PC-9 (cell line): ENCODE measurements at regions not wholly inside any gene's neighbourhood (a gene's known extent, or its start where the extent isn't known, plus 50 kb on each side); places are given as distances from the start of the nearest gene placed in this dataset.

Experiments
- BruUV-seq: library from RNA; stranded (reverse); fragments of 400-500 nt; replicated peaks from 2 replicates; lab custom pipeline; 2021; lab: Mats Ljungman, UMichigan
- CTCF ChIA-PET: fragments of 300-600 bp; sonication (Branson Sonifier 250); formaldehyde crosslinking; loops from one replicate; lab custom pipeline; 2022; ENCODE audit warnings: antibody characterized with exemption; lab: Charles Lee
- POLR2A ChIA-PET: fragments of 300-600 bp; sonication (Branson Sonifier 250); formaldehyde crosslinking; loops from one replicate; lab custom pipeline; 2022; ENCODE audit warnings: antibody characterized with exemption; ENCODE audit not compliant: unreplicated experiment; lab: Charles Lee
- DNase-seq, 2 experiments: peaks; one replicate each; pipeline versions ENCODE4 v3.0.0 to v3.0.0-alpha.2; 2015 to 2022; ENCODE audit warnings: mixed read lengths in 1 of 2
- H2AFZ ChIP-seq: fragments of 200-600 bp; sonication (generic); 2 replicates; pipeline ENCODE4 v1.8.1; 2017; ENCODE audit warnings: antibody characterized with exemption
- H3F3A ChIP-seq: fragments of 200-600 bp; sonication (generic); 2 replicates; pipeline ENCODE4 v1.8.1; 2017; ENCODE audit warnings: antibody characterized with exemption, mild to moderate bottlenecking, low read depth; ENCODE audit not compliant: insufficient read depth
- H3K27ac ChIP-seq: fragments of 200-600 bp; sonication (generic); 2 replicates; pipeline ENCODE4 v1.6.1; 2016; ENCODE audit warnings: mixed run types
- H3K27me3 ChIP-seq: fragments of 200-600 bp; sonication (generic); 2 replicates; pipeline ENCODE4 v1.6.1; 2016; ENCODE audit warnings: low read depth, mixed run types; ENCODE audit not compliant: insufficient read depth
- H3K36me3 ChIP-seq: fragments of 200-600 bp; sonication (generic); 2 replicates; pipeline ENCODE4 v1.6.1; 2016; ENCODE audit warnings: low read depth, mixed run types
- H3K4me1 ChIP-seq: fragments of 200-600 bp; sonication (generic); replicated peaks from 2 replicates; pipeline ENCODE4 v1.6.1; 2016; ENCODE audit warnings: mixed run types; ENCODE audit not compliant: insufficient read depth
- H3K4me2 ChIP-seq: fragments of 200-600 bp; sonication (generic); 2 replicates; pipeline ENCODE4 v1.6.1; 2017; ENCODE audit warnings: mixed run types
- H3K4me3 ChIP-seq: fragments of 200-600 bp; sonication (generic); 2 replicates; pipeline ENCODE4 v1.6.1; 2016; ENCODE audit warnings: mixed run types
- H3K79me2 ChIP-seq: fragments of 200-600 bp; sonication (generic); 2 replicates; pipeline ENCODE4 v1.6.1; 2017; ENCODE audit warnings: low read depth, mixed run types
- H3K9me2 ChIP-seq: fragments of 200-600 bp; sonication (generic); 2 replicates; pipeline ENCODE4 v1.8.1; 2017; ENCODE audit warnings: mild to moderate bottlenecking; ENCODE audit not compliant: insufficient read depth
- H3K9me3 ChIP-seq: fragments of 200-600 bp; sonication (generic); 2 replicates; pipeline ENCODE4 v1.8.1; 2016; ENCODE audit warnings: low read depth; ENCODE audit not compliant: insufficient read depth
- H4K20me1 ChIP-seq: fragments of 200-600 bp; sonication (generic); 2 replicates; pipeline ENCODE4 v1.8.1; 2017; ENCODE audit not compliant: insufficient read depth
- EZH2 ChIP-seq: fragments of 200-600 bp; sonication (generic); IDR thresholded peaks from 2 replicates; pipeline ENCODE4 v1.8.0; 2017; ENCODE audit warnings: antibody characterized with exemption, low read depth
- intact Hi-C: fragments of 100-400 bp; cut with micrococcal nuclease; formaldehyde crosslinking; loops from one replicate; pipeline ENCODE4 v1.10.0; 2022; ENCODE audit not compliant: unreplicated experiment
- TF ChIP-seq, protein P1 (sequence below): fragments of 200-600 bp; sonication (generic); conservative IDR thresholded peaks from 2 replicates; pipeline ENCODE4 v1.6.1; 2017; ENCODE audit warnings: mixed run types, antibody characterized with exemption, mild to moderate bottlenecking, moderate library complexity

DNA sequence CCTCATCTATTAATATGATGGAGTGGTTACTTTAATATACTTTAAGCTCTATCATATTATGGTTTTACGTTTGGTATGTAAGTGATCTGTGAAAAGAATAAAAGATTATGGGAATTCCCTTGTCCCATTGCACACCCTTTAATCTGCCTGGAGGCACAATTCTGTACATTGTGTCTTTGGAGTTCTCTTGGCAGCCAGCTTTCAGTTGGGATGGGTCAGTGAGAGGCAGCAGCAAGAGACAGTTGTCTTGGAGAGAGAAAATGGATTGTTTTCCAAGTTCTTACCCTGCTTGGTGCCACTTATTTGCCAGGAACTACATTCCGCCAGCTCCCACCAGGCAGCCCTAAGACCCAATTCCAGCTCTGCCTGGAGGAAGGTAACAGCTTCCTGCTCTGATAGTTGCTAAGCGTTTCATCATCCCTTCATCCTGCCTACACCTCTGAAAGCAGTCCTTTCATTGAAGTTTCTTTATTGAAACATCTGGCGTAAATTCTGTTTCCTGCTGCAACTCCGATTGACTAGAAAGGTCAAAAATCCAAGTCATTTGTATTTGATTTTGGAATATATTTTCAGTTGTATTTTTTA lies 365.2 kb downstream of the AKAIN1 start:
- no peak overlapping the region for H3K27ac ChIP-seq

DNA sequence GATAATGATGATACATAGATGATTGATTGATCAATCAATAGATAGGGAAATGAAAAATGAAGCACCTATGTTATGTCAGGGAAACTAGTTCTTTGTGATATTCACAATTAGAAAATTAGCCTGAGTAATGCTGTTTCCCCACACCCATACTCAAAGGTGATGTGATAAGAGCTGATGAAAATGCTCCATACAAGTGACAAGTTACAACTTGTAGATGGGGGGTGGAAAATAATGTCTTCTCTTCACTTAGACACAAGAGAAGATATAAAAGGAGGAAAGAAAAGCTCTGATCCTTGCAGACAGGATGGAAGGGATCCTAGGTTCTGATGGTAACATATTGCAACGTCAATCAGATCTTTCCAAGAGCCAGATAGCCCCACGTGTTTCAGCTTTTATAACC lies 365.9 kb downstream of the AKAIN1 start:
- DNase-seq: no peak
- Histone ChIP-seq H3K9me2 (no peaks in the 10 kb centered on the region; the same call in 1 of the 2 replicates), H3K9me3 (no peaks in the 10 kb centered on the region), H3K4me3 (no peak overlapping the region), H3F3A (no peaks in the 10 kb centered on the region), H3K4me1 (no peaks in the 10 kb centered on the region), H3K27ac (no peak overlapping the region), H3K79me2 (no peaks in the 10 kb centered on the region), H2AFZ (no peak overlapping the region), H3K4me2 (no peak overlapping the region), H3K36me3 (no peaks in the 10 kb centered on the region), H3K27me3 (no peaks in the 10 kb centered on the region), H4K20me1 (no peaks in the 10 kb centered on the region)
- intact Hi-C loops: no loop called here
- ChIA-PET POLR2A (no interaction called here), CTCF (no interaction called here)
- BruUV-seq: no TSS peak
- TF ChIP-seq, protein P1, sequence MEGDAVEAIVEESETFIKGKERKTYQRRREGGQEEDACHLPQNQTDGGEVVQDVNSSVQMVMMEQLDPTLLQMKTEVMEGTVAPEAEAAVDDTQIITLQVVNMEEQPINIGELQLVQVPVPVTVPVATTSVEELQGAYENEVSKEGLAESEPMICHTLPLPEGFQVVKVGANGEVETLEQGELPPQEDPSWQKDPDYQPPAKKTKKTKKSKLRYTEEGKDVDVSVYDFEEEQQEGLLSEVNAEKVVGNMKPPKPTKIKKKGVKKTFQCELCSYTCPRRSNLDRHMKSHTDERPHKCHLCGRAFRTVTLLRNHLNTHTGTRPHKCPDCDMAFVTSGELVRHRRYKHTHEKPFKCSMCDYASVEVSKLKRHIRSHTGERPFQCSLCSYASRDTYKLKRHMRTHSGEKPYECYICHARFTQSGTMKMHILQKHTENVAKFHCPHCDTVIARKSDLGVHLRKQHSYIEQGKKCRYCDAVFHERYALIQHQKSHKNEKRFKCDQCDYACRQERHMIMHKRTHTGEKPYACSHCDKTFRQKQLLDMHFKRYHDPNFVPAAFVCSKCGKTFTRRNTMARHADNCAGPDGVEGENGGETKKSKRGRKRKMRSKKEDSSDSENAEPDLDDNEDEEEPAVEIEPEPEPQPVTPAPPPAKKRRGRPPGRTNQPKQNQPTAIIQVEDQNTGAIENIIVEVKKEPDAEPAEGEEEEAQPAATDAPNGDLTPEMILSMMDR: no peak
- TF ChIP-seq EZH2: no peak

More for the DNA sequence above, 365.2 kb downstream of the AKAIN1 start:
- intact Hi-C loops: no loop called here
- Histone ChIP-seq H3K36me3 (no peaks in the 10 kb centered on the region), H3K79me2 (no peaks in the 10 kb centered on the region), H3K9me2 (no peaks in the 10 kb centered on the region; the same call in 1 of the 2 replicates), H4K20me1 (no peaks in the 10 kb centered on the region), H2AFZ (no peak overlapping the region), H3K9me3 (no peaks in the 10 kb centered on the region), H3K4me3 (no peak overlapping the region), H3K4me1 (no peaks in the 10 kb centered on the region), H3K4me2 (no peak overlapping the region), H3F3A (no peaks in the 10 kb centered on the region), H3K27me3 (no peaks in the 10 kb centered on the region)
- DNase-seq: no peak
- BruUV-seq: no TSS peak
- CTCF ChIA-PET: no interaction called here
- TF ChIP-seq, protein P1: no peak
- TF ChIP-seq EZH2: no peak
- POLR2A ChIA-PET: no interaction called here

DNA sequence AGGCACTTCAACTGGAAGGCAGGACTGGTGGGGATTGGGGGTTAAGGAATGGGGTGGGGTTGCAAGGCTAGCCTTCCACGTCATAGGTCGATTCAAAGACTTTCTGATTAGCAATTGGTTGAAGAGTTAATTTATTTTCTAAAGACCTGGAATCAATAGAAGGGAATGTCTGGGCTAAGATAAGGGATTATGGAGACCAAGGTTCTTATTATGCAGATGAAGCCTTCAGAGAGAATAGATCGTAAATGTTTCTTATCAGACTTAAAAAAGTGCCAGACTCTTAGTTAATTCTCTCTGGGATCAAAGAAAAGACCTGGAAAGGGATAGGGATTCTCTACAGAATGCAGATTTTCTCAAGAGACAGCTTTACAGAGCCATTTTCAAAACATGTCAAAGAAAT lies 368.0 kb upstream of the DLGAP1 start:
- BruUV-seq: no TSS peak
- POLR2A ChIA-PET: no interaction called here
- intact Hi-C loops: no loop called here
- H2AFZ ChIP-seq: no peak overlapping the region
- no peaks in the 10 kb centered on the region for H3K9me2 ChIP-seq
- no peaks in the 10 kb centered on the region for H3K27me3 ChIP-seq
- TF ChIP-seq, protein P1: no peak
- no peak for TF ChIP-seq EZH2
- no peaks in the 10 kb centered on the region for H3K9me3 ChIP-seq
- H3K36me3 ChIP-seq: no peaks in the 10 kb centered on the region
- H3K4me1 ChIP-seq: no peaks in the 10 kb centered on the region
- H3K79me2 ChIP-seq: no peaks in the 10 kb centered on the region
- no peaks in the 10 kb centered on the region for H4K20me1 ChIP-seq
- DNase-seq: no peak
- no peak overlapping the region for H3K27ac ChIP-seq
- H3K4me3 ChIP-seq: no peak overlapping the region
- no peak overlapping the region for H3K4me2 ChIP-seq
- no peaks in the 10 kb centered on the region for H3F3A ChIP-seq
- CTCF ChIA-PET: no interaction called here
